SK-N-SH treated with all-trans-retinoic acid at 6 μM for 48 hours (cell line): ENCODE measurements at regions not wholly inside any gene's neighbourhood (a gene's known extent, or its start where the extent isn't known, plus 50 kb on each side); places are given as distances from the start of the nearest gene placed in this dataset.

ENCODE experiments used
- ATAC-seq: fragments of 200-7000 bp; cut with Tn5 transposase; 3 replicates; pipeline ENCODE4 v1.9.1; 2020; ENCODE audit warnings: mild to moderate bottlenecking, moderate library complexity
- ARNTL ChIP-seq: fragments of 450-650 bp; formaldehyde crosslinking; IDR thresholded peaks from 2 replicates; pipeline ENCODE4 v1.5.0; 2020; ENCODE audit warnings: low read depth, mild to moderate bottlenecking, moderate library complexity, borderline replicate concordance
- BACH2 ChIP-seq: fragments of 250-450 bp; sonication (Bioruptor Pico); IDR thresholded peaks from 2 replicates; pipeline ENCODE4 v1.9.0; 2021; ENCODE audit warnings: mild to moderate bottlenecking, borderline replicate concordance
- CREB5 ChIP-seq: fragments of 250-450 bp; sonication (Bioruptor Pico); IDR thresholded peaks from 2 replicates; pipeline ENCODE4 v1.5.1; 2020; ENCODE audit warnings: low read depth, mild to moderate bottlenecking, moderate library complexity
- CSDC2 ChIP-seq: fragments of 250-450 bp; sonication (Bioruptor Pico); IDR thresholded peaks from 2 replicates; pipeline ENCODE4 v1.5.0; 2020; ENCODE audit warnings: mild to moderate bottlenecking, moderate library complexity
- CSRNP3 ChIP-seq: fragments of 250-450 bp; sonication (Bioruptor Pico); IDR thresholded peaks from 2 replicates; pipeline ENCODE4 v1.5.1; 2021; ENCODE audit warnings: mild to moderate bottlenecking, moderate library complexity
- ESRRG ChIP-seq: fragments of 250-450 bp; sonication (Bioruptor Pico); IDR thresholded peaks from 2 replicates; pipeline ENCODE4 v1.6.1; 2021; ENCODE audit warnings: mild to moderate bottlenecking
- GLIS3 ChIP-seq: fragments of 250-450 bp; sonication (Bioruptor Pico); IDR thresholded peaks from 2 replicates; pipeline ENCODE4 v1.5.0; 2020; ENCODE audit warnings: mild to moderate bottlenecking, moderate library complexity
- ISL1 ChIP-seq: fragments of 250-450 bp; sonication (Bioruptor Pico); IDR thresholded peaks from 2 replicates; pipeline ENCODE4 v2.1.2; 2022; ENCODE audit warnings: mild to moderate bottlenecking, moderate library complexity
- OSR1 ChIP-seq: fragments of 250-450 bp; sonication (Bioruptor Pico); IDR thresholded peaks from 2 replicates; pipeline ENCODE4 v1.8.0; 2022; ENCODE audit warnings: moderate library complexity, mild to moderate bottlenecking, inconsistent platforms
- PATZ1 ChIP-seq: fragments of 250-450 bp; sonication (Bioruptor Pico); IDR thresholded peaks from 2 replicates; pipeline ENCODE4 v1.8.0; 2020; ENCODE audit warnings: mild to moderate bottlenecking, moderate library complexity, borderline replicate concordance
- POU6F1 ChIP-seq: fragments of 250-450 bp; sonication (Bioruptor Pico); IDR thresholded peaks from 2 replicates; pipeline ENCODE4 v1.8.0; 2021; ENCODE audit warnings: low read depth, mild to moderate bottlenecking, moderate library complexity, borderline replicate concordance
- RARB ChIP-seq: fragments of 250-450 bp; sonication (Bioruptor Pico); IDR thresholded peaks from 2 replicates; pipeline ENCODE4 v1.8.0; 2021; ENCODE audit warnings: mild to moderate bottlenecking, moderate library complexity
- SNAI2 ChIP-seq: fragments of 250-450 bp; sonication (Bioruptor Pico); IDR thresholded peaks from 2 replicates; pipeline ENCODE4 v1.5.0; 2020; ENCODE audit warnings: mild to moderate bottlenecking, moderate library complexity
- TCF4 ChIP-seq: fragments of 250-450 bp; sonication (Bioruptor Pico); IDR thresholded peaks from 2 replicates; pipeline ENCODE4 v1.8.0; 2021; ENCODE audit warnings: mild to moderate bottlenecking, moderate library complexity, borderline replicate concordance
- TOX ChIP-seq: fragments of 250-450 bp; sonication (Bioruptor Pico); IDR thresholded peaks from 2 replicates; pipeline ENCODE4 v1.8.0; 2021; ENCODE audit warnings: mild to moderate bottlenecking, moderate library complexity, borderline replicate concordance
- TSHZ2 ChIP-seq: fragments of 250-450 bp; sonication (Bioruptor Pico); IDR thresholded peaks from 2 replicates; pipeline ENCODE4 v1.5.0; 2020; ENCODE audit warnings: mild to moderate bottlenecking, moderate library complexity
- ZC3H10 ChIP-seq: fragments of 250-450 bp; sonication (Bioruptor Pico); IDR thresholded peaks from 2 replicates; pipeline ENCODE4 v1.5.1; 2021; ENCODE audit warnings: mild to moderate bottlenecking, moderate library complexity
- ZFP3 ChIP-seq: fragments of 250-450 bp; sonication (Bioruptor Pico); IDR thresholded peaks from 2 replicates; pipeline ENCODE4 v1.5.0; 2020; ENCODE audit warnings: mild to moderate bottlenecking, moderate library complexity
- ZFP30 ChIP-seq: fragments of 450-650 bp; formaldehyde crosslinking; IDR thresholded peaks from 2 replicates; pipeline ENCODE4 v1.5.0; 2022; ENCODE audit warnings: mild to moderate bottlenecking, moderate library complexity
- ZNF565 ChIP-seq: fragments of 450-650 bp; formaldehyde crosslinking; conservative IDR thresholded peaks from 2 replicates; pipeline ENCODE4 v1.5.0; 2020; ENCODE audit warnings: low read depth, mild to moderate bottlenecking, moderate library complexity
- ZNF70 ChIP-seq: fragments of 450-650 bp; formaldehyde crosslinking; IDR thresholded peaks from 2 replicates; pipeline ENCODE4 v1.5.0; 2020; ENCODE audit warnings: mild to moderate bottlenecking, moderate library complexity
- ZNF8 ChIP-seq: fragments of 450-650 bp; formaldehyde crosslinking; IDR thresholded peaks from 2 replicates; pipeline ENCODE4 v1.5.0; 2020; ENCODE audit warnings: mild to moderate bottlenecking, moderate library complexity

- TF ChIP-seq TSHZ2 (CRISPR knock-in tag) (no peak), BACH2 (no peak)
Measured at GRCh38 chr12:45557016-45557415, 172.5 kb upstream of the ARID2 start (continued).

GRCh38 chr12:45558353-45558752 is 171.2 kb upstream of the ARID2 start:
- ATAC-seq, result no peak
- TF ChIP-seq GLIS3 (CRISPR knock-in tag) (no peak), ZNF565 (CRISPR knock-in tag) (no peak), OSR1 (no peak), CSRNP3 (CRISPR knock-in tag) (no peak), SNAI2 (CRISPR knock-in tag) (no peak), BACH2 (no peak), CSDC2 (CRISPR knock-in tag) (no peak), ZFP3 (CRISPR knock-in tag) (no peak), POU6F1 (CRISPR knock-in tag) (no peak), TOX (CRISPR knock-in tag) (no peak), TCF4 (no peak), ISL1 (CRISPR knock-in tag) (no peak), RARB (CRISPR knock-in tag) (no peak), ZFP30 (no peak), ZC3H10 (CRISPR knock-in tag) (no peak), ZNF8 (CRISPR knock-in tag) (no peak), ESRRG (CRISPR knock-in tag) (no peak)

GRCh38 chr12:45559537-45559936 is 170.0 kb upstream of the ARID2 start:
- TF ChIP-seq GLIS3 (CRISPR knock-in tag) (no peak), POU6F1 (CRISPR knock-in tag) (no peak), CREB5 (CRISPR knock-in tag) (no peak), BACH2 (no peak), TSHZ2 (CRISPR knock-in tag) (no peak), SNAI2 (CRISPR knock-in tag) (no peak), ISL1 (CRISPR knock-in tag) (no peak), RARB (CRISPR knock-in tag) (no peak), CSRNP3 (CRISPR knock-in tag) (no peak), CSDC2 (CRISPR knock-in tag) (no peak), ARNTL (no peak), PATZ1 (CRISPR knock-in tag) (no peak), TCF4 (no peak), ZC3H10 (CRISPR knock-in tag) (no peak), ZNF8 (CRISPR knock-in tag) (no peak), ZNF70 (CRISPR knock-in tag) (no peak)
- TF ChIP-seq, all 23 proteins: peak for 0
- no peak for ATAC-seq
